CD4-positive, CD25-positive, alpha-beta regulatory T cell (primary cell): ENCODE measurements at regions not wholly inside any gene's neighbourhood (a gene's known extent, or its start where the extent isn't known, plus 50 kb on each side); places are given as distances from the start of the nearest gene placed in this dataset.

Experiments used
- ATAC-seq, 2 donors: fragments of 150-1000 bp; cut with Tn5 transposase; one replicate each; pipeline ENCODE4 v1.10.0; 2021; ENCODE audit warnings: low read depth in 2 of 2, moderate number of reproducible peaks in 2 of 2, moderate library complexity in 1 of 2
- DNase-seq, 3 donors: peaks; one replicate each; pipeline versions ENCODE4 v3.0.0 to v3.0.0-alpha.2; 2012 to 2022; ENCODE audit warnings: mixed read lengths in 1 of 3
- H3K27ac ChIP-seq: one replicate; pipeline ENCODE4 v1.7.0; 2013; ENCODE audit warnings: mild to moderate bottlenecking, low read length; ENCODE audit not compliant: insufficient read depth, poor library complexity, severe bottlenecking
- H3K27me3 ChIP-seq: one replicate; pipeline ENCODE4 v1.7.0; 2013; ENCODE audit warnings: low read length; ENCODE audit not compliant: control insufficient read depth, insufficient read depth
- H3K36me3 ChIP-seq: one replicate; pipeline ENCODE4 v1.7.0; 2013; ENCODE audit warnings: mild to moderate bottlenecking, low read length, moderate library complexity; ENCODE audit not compliant: control insufficient read depth, insufficient read depth
- H3K4me1 ChIP-seq: 2 replicates; pipeline ENCODE4 v1.7.0; 2013; ENCODE audit warnings: mild to moderate bottlenecking, low read length; ENCODE audit not compliant: insufficient read depth, control insufficient read depth, poor library complexity, severe bottlenecking
- H3K4me3 ChIP-seq: one replicate; pipeline ENCODE4 v1.7.0; 2013; ENCODE audit warnings: low read depth, mild to moderate bottlenecking, low read length, moderate library complexity
- H3K9me3 ChIP-seq, 2 experiments: 1 replicate in 1 of 2; 2 replicates in 1 of 2; pipeline ENCODE4 v1.7.0; 2013; ENCODE audit warnings: low read length in 2 of 2, mild to moderate bottlenecking in 1 of 2, moderate library complexity in 1 of 2; ENCODE audit not compliant: control insufficient read depth in 2 of 2
- H3K27ac Mint-ChIP-seq, 3 donors: one replicate each; pipeline ENCODE4 v1.8.0; 2020 to 2022; ENCODE audit warnings: mild to moderate bottlenecking in 3 of 3, mixed read lengths in 3 of 3, moderate library complexity in 2 of 3
- H3K27me3 Mint-ChIP-seq: one replicate; pipeline ENCODE4 v1.8.0; 2022; ENCODE audit warnings: mild to moderate bottlenecking, mixed read lengths
- H3K36me3 Mint-ChIP-seq: one replicate; pipeline ENCODE4 v1.8.0; 2020; ENCODE audit warnings: mixed read lengths
- H3K4me1 Mint-ChIP-seq, 4 donors: one replicate each; pipeline ENCODE4 v1.8.0; 2020 to 2022; ENCODE audit warnings: mixed read lengths in 4 of 4, mild to moderate bottlenecking in 1 of 4
- H3K4me3 Mint-ChIP-seq, 4 donors: one replicate each; pipeline ENCODE4 v1.8.0; 2020 to 2022; ENCODE audit warnings: mild to moderate bottlenecking in 4 of 4, mixed read lengths in 4 of 4, moderate library complexity in 3 of 4
- H3K9me3 Mint-ChIP-seq, 7 donors: one replicate each; pipeline ENCODE4 v1.8.0; 2020 to 2022; ENCODE audit warnings: mixed read lengths in 7 of 7, mild to moderate bottlenecking in 3 of 7, moderate library complexity in 2 of 7

DNA sequence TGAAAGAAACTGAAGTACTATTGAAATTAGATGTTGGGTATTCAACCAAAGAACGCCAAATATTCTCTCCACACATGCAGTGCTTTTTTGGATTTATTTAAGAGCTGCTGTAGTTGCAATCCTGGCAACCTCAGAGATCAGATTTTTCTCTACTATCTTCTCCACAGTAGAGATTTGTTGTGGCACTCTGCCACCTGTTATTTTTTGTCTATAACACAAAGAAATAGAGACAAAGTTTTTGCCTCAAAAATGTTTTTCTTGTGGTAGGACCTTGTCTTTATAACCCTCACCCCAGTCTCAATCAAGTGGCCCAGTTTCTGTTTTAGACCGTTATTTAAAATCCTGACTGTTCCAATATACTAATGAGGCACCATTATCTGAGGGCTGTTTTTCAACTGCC is 79.4 kb downstream of the SCG2 start:
- H3K4me1 Mint-ChIP-seq = no peaks in the 10 kb centered on the region
- no peak overlapping the region for H3K27ac Mint-ChIP-seq
- Histone ChIP-seq H3K27ac (no peak overlapping the region), H3K4me1 (no peaks in the 10 kb centered on the region), H3K9me3 (no peaks in the 10 kb centered on the region), H3K36me3 (no peaks in the 10 kb centered on the region), H3K4me3 (no peak overlapping the region), H3K27me3 (no peaks in the 10 kb centered on the region)
- DNase-seq (no peak), ATAC-seq (no peak)
- H3K27me3 Mint-ChIP-seq = no peaks in the 10 kb centered on the region
- H3K4me3 Mint-ChIP-seq = no peak overlapping the region
- H3K36me3 Mint-ChIP-seq = no peaks in the 10 kb centered on the region
- H3K9me3 Mint-ChIP-seq = peaks cover 0 to 6% (median 0%) of the 10 kb centered on the region in 7 donors

GRCh38 chr2:223523551-223524001 is 78.6 kb downstream of the SCG2 start:
- Histone ChIP-seq H3K27ac (no peak overlapping the region), H3K4me3 (no peak overlapping the region), H3K9me3 (no peaks in the 10 kb centered on the region), H3K4me1 (no peaks in the 10 kb centered on the region), H3K36me3 (no peaks in the 10 kb centered on the region), H3K27me3 (no peaks in the 10 kb centered on the region)
- no peak overlapping the region for H3K4me3 Mint-ChIP-seq
- no peaks in the 10 kb centered on the region for H3K4me1 Mint-ChIP-seq
- H3K36me3 Mint-ChIP-seq = no peaks in the 10 kb centered on the region
- no peaks in the 10 kb centered on the region for H3K27me3 Mint-ChIP-seq
- no peak overlapping the region for H3K27ac Mint-ChIP-seq
- peaks cover 0 to 6% (median 0%) of the 10 kb centered on the region in 7 donors for H3K9me3 Mint-ChIP-seq
- DNase-seq = no peak
- no peak for ATAC-seq

- Mint-ChIP-seq H3K36me3 (no peaks in the 10 kb centered on the region), H3K4me1 (no peaks in the 10 kb centered on the region), H3K9me3 (peaks cover 0 to 6% (median 0%) of the 10 kb centered on the region in 7 donors), H3K4me3 (no peak overlapping the region), H3K27me3 (no peaks in the 10 kb centered on the region), H3K27ac (no peak overlapping the region)
- Histone ChIP-seq H3K4me3 (no peak overlapping the region), H3K4me1 (no peaks in the 10 kb centered on the region), H3K27me3 (no peaks in the 10 kb centered on the region), H3K9me3 (no peaks in the 10 kb centered on the region), H3K36me3 (no peaks in the 10 kb centered on the region), H3K27ac (no peak overlapping the region)
- ATAC-seq (no peak), DNase-seq (no peak)
Observed at GRCh38 chr2:223524066-223524465, 78.1 kb downstream of the SCG2 start.

DNA sequence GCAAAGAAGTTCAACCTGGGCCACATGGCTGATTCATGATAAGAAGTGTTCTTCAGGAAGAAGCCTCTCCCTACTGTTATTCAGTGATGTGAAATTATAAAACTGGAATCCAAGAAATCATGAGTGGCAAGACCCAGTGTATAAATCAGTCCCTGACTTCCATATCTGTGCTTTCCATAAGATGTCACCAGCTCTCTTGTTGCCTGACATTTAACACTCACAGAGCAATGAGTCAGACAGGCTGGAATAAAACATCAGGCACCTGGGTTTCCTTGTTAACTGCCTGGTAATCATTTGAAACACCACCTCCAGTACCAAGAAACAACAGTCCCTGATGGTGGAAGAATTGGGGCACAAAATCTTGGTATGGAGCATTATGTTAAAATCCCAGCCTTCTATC is 76.1 kb downstream of the SCG2 start:
- ATAC-seq (no peak), DNase-seq (no peak)
- Mint-ChIP-seq H3K36me3 (no peaks in the 10 kb centered on the region), H3K4me1 (no peaks in the 10 kb centered on the region), H3K27me3 (no peaks in the 10 kb centered on the region), H3K9me3 (peaks cover 0 to 7% (median 0%) of the 10 kb centered on the region in 7 donors), H3K4me3 (no peak overlapping the region), H3K27ac (no peak overlapping the region)
- Histone ChIP-seq H3K27ac (no peak overlapping the region), H3K9me3 (no peaks in the 10 kb centered on the region), H3K27me3 (no peaks in the 10 kb centered on the region), H3K4me1 (no peaks in the 10 kb centered on the region), H3K36me3 (no peaks in the 10 kb centered on the region), H3K4me3 (no peak overlapping the region)

GRCh38 chr2:223528036-223528435 is 74.1 kb downstream of the SCG2 start:
- Mint-ChIP-seq H3K4me1 (no peaks in the 10 kb centered on the region), H3K9me3 (peaks cover 0 to 7% (median 0%) of the 10 kb centered on the region in 7 donors), H3K4me3 (no peak overlapping the region), H3K27me3 (no peaks in the 10 kb centered on the region), H3K36me3 (no peaks in the 10 kb centered on the region), H3K27ac (no peak overlapping the region)
- Histone ChIP-seq H3K27me3 (no peaks in the 10 kb centered on the region), H3K27ac (no peak overlapping the region), H3K4me1 (no peaks in the 10 kb centered on the region), H3K9me3 (no peaks in the 10 kb centered on the region), H3K36me3 (no peaks in the 10 kb centered on the region), H3K4me3 (no peak overlapping the region)
- ATAC-seq = no peak
- no peak for DNase-seq

- Mint-ChIP-seq H3K4me3 (no peak overlapping the region), H3K9me3 (peaks cover 0 to 6% (median 0%) of the 10 kb centered on the region in 7 donors), H3K4me1 (no peaks in the 10 kb centered on the region), H3K36me3 (no peaks in the 10 kb centered on the region), H3K27me3 (no peaks in the 10 kb centered on the region), H3K27ac (no peak overlapping the region)
- no peak overlapping the region for H3K4me3 ChIP-seq
- H3K36me3 ChIP-seq = no peaks in the 10 kb centered on the region
- H3K4me1 ChIP-seq = no peaks in the 10 kb centered on the region
- DNase-seq = no peak
- no peaks in the 10 kb centered on the region for H3K9me3 ChIP-seq
- H3K27me3 ChIP-seq = no peaks in the 10 kb centered on the region
- ATAC-seq = no peak
- no peak overlapping the region for H3K27ac ChIP-seq
Observed at GRCh38 chr2:223529696-223530095, 72.5 kb downstream of the SCG2 start.

- no peaks in the 10 kb centered on the region for H3K36me3 ChIP-seq
- DNase-seq (no peak), ATAC-seq (no peak)
- H3K27ac Mint-ChIP-seq = no peak overlapping the region
- H3K4me3 ChIP-seq = no peak overlapping the region
- H3K27ac ChIP-seq = no peak overlapping the region
- H3K4me3 Mint-ChIP-seq = no peak overlapping the region
- H3K36me3 Mint-ChIP-seq = no peaks in the 10 kb centered on the region
- no peaks in the 10 kb centered on the region for H3K27me3 ChIP-seq
- peaks cover 0 to 6% (median 0%) of the 10 kb centered on the region in 7 donors for H3K9me3 Mint-ChIP-seq
- H3K4me1 Mint-ChIP-seq = no peaks in the 10 kb centered on the region
- no peaks in the 10 kb centered on the region for H3K4me1 ChIP-seq
- no peaks in the 10 kb centered on the region for H3K27me3 Mint-ChIP-seq
- no peaks in the 10 kb centered on the region for H3K9me3 ChIP-seq
Observed at GRCh38 chr2:223530811-223531210, 71.3 kb downstream of the SCG2 start.

DNA sequence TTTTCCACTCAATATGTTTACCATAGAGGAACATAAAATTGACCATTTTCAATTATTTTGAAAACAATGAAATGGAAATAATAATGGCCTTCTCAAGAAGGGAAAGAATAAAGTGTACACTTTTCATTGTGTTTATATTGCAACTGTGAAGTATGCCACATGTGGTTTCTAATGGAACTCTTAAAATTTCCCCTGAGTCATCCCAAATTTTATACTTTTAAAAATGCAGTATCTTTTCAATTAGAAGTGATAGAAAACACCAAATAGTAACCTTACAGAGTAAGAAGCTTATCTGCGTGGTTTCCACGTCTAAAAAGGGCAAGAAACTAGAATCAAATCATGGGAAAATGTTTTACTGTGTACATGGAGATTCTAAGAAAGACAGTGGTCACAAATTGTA is 70.0 kb downstream of the SCG2 start:
- no peaks in the 10 kb centered on the region for H3K9me3 ChIP-seq
- H3K27me3 Mint-ChIP-seq = peaks cover 5% of the 10 kb centered on the region
- no peak for ATAC-seq
- H3K36me3 ChIP-seq = no peaks in the 10 kb centered on the region
- no peak overlapping the region for H3K4me3 Mint-ChIP-seq
- no peaks in the 10 kb centered on the region for H3K4me1 ChIP-seq
- no peak overlapping the region for H3K4me3 ChIP-seq
- no peaks in the 10 kb centered on the region for H3K27me3 ChIP-seq
- DNase-seq = no peak
- H3K9me3 Mint-ChIP-seq = peaks cover 0 to 6% (median 0%) of the 10 kb centered on the region in 7 donors
- no peaks in the 10 kb centered on the region for H3K36me3 Mint-ChIP-seq
- no peak overlapping the region for H3K27ac Mint-ChIP-seq
- H3K4me1 Mint-ChIP-seq = no peaks in the 10 kb centered on the region
- no peak overlapping the region for H3K27ac ChIP-seq
